OCI-LY7 (cell line): ENCODE measurements at regions not wholly inside any gene's neighbourhood (a gene's known extent, or its start where the extent isn't known, plus 50 kb on each side); places are given as distances from the start of the nearest gene placed in this dataset.

ENCODE experiments used
- BruUV-seq: library from RNA; stranded (reverse); fragments of 400-500 nt; replicated peaks from 2 replicates; lab custom pipeline; 2021; lab: Mats Ljungman, UMichigan
- CTCF ChIA-PET: fragments of 300-600 bp; sonication (Branson Sonifier 250); formaldehyde crosslinking; loops from one replicate; lab custom pipeline; 2022; ENCODE audit warnings: antibody characterized with exemption; ENCODE audit not compliant: unreplicated experiment; lab: Charles Lee
- POLR2A ChIA-PET: fragments of 300-600 bp; sonication (Branson Sonifier 250); formaldehyde crosslinking; loops from one replicate; lab custom pipeline; 2022; ENCODE audit warnings: antibody characterized with exemption; lab: Charles Lee
- DNase-seq: peaks from one replicate; pipeline ENCODE4 v3.0.0-alpha.2; 2015; ENCODE audit warnings: low spot score
- H2AFZ ChIP-seq: fragments of 200-600 bp; sonication (generic), shearing (Covaris generic); 2 replicates; pipeline ENCODE4 v1.6.1; 2014; ENCODE audit warnings: mild to moderate bottlenecking, antibody characterized with exemption, low read length, moderate library complexity
- H3K27ac ChIP-seq: fragments of 200-600 bp; sonication (generic); 2 replicates; pipeline ENCODE4 v1.5.1; 2014; ENCODE audit warnings: mixed run types, low read depth, mild to moderate bottlenecking, moderate library complexity, low read length, inconsistent platforms; ENCODE audit not compliant: poor library complexity, severe bottlenecking
- H3K36me3 ChIP-seq: fragments of 200-600 bp; sonication (generic); 2 replicates; pipeline ENCODE4 v1.6.1; 2014; ENCODE audit warnings: mild to moderate bottlenecking, antibody characterized with exemption, low read length, moderate library complexity, mixed read lengths; ENCODE audit not compliant: insufficient read depth
- H3K4me1 ChIP-seq: fragments of 200-600 bp; sonication (generic); 2 replicates; pipeline ENCODE4 v1.5.1; 2014; ENCODE audit warnings: mild to moderate bottlenecking, low read length; ENCODE audit not compliant: insufficient read depth, poor library complexity, severe bottlenecking
- H3K4me2 ChIP-seq: fragments of 200-600 bp; sonication (generic); 2 replicates; pipeline ENCODE4 v1.6.1; 2014; ENCODE audit warnings: mild to moderate bottlenecking, low read length
- H3K4me3 ChIP-seq: fragments of 200-600 bp; sonication (generic); 2 replicates; pipeline ENCODE4 v1.5.1; 2014; ENCODE audit warnings: mild to moderate bottlenecking, low read depth, low read length; ENCODE audit not compliant: poor library complexity, severe bottlenecking
- H3K79me2 ChIP-seq: fragments of 200-600 bp; sonication (generic); 2 replicates; pipeline ENCODE4 v1.6.1; 2016; ENCODE audit warnings: low read depth, mild to moderate bottlenecking, low read length, moderate library complexity, mixed read lengths; ENCODE audit not compliant: insufficient read depth
- H3K9me2 ChIP-seq: fragments of 200-600 bp; sonication (generic); 2 replicates; pipeline ENCODE4 v1.6.1; 2016; ENCODE audit warnings: mild to moderate bottlenecking, low read length, mixed read lengths; ENCODE audit not compliant: insufficient read depth
- H3K9me3 ChIP-seq: fragments of 200-600 bp; sonication (generic); 2 replicates; pipeline ENCODE4 v1.6.1; 2014; ENCODE audit warnings: mild to moderate bottlenecking, mixed run types, low read length, mixed read lengths
- H4K20me1 ChIP-seq: fragments of 200-600 bp; sonication (generic); 2 replicates; pipeline ENCODE4 v1.6.1; 2014; ENCODE audit warnings: mild to moderate bottlenecking, antibody characterized with exemption, low read length, moderate library complexity, mixed read lengths; ENCODE audit not compliant: insufficient read depth
- CTCF ChIP-seq: fragments of 200-600 bp; sonication (generic); conservative IDR thresholded peaks from 2 replicates; pipeline ENCODE4 v1.5.1; 2014; ENCODE audit warnings: mild to moderate bottlenecking, antibody characterized with exemption, low read length, moderate library complexity, mixed read lengths
- EZH2phosphoT487 ChIP-seq: fragments of 200-600 bp; sonication (generic); IDR thresholded peaks from 2 replicates; pipeline ENCODE4 v1.6.1; 2018; ENCODE audit warnings: low read depth, borderline replicate concordance, mild to moderate bottlenecking, mixed run types, antibody characterized with exemption, low read length, moderate library complexity, mixed read lengths
- intact Hi-C: fragments of 100-400 bp; cut with micrococcal nuclease; formaldehyde crosslinking; loops from one replicate; pipeline ENCODE4 v1.10.0; 2022; ENCODE audit not compliant: unreplicated experiment

- Histone ChIP-seq H3K79me2 (no peaks in the 10 kb centered on the region), H3K4me3 (no peak overlapping the region), H3K9me3 (no peaks in the 10 kb centered on the region), H3K27ac (no peak overlapping the region), H3K4me2 (no peak overlapping the region), H3K9me2 (no peaks in the 10 kb centered on the region), H4K20me1 (no peaks in the 10 kb centered on the region), H3K36me3 (no peaks in the 10 kb centered on the region), H2AFZ (no peak overlapping the region), H3K4me1 (no peaks in the 10 kb centered on the region)
- no peak for DNase-seq
- no peak for TF ChIP-seq EZH2phosphoT487
- no peak for TF ChIP-seq CTCF
- CTCF ChIA-PET = no interaction called here
- no TSS peak for BruUV-seq
- intact Hi-C loops = no loop called here
- POLR2A ChIA-PET = no interaction called here
Measured at GRCh38 chr17:77569846-77570564, 388.5 kb upstream of the TNRC6C start.

- Histone ChIP-seq H3K9me3 (no peaks in the 10 kb centered on the region), H3K36me3 (no peaks in the 10 kb centered on the region), H3K27ac (no peak overlapping the region), H3K9me2 (no peaks in the 10 kb centered on the region), H3K79me2 (no peaks in the 10 kb centered on the region), H3K4me3 (no peak overlapping the region), H4K20me1 (no peaks in the 10 kb centered on the region), H2AFZ (no peak overlapping the region), H3K4me1 (no peaks in the 10 kb centered on the region), H3K4me2 (no peak overlapping the region)
- no peak for DNase-seq
- POLR2A ChIA-PET = no interaction called here
- no TSS peak for BruUV-seq
- no peak for TF ChIP-seq CTCF
- TF ChIP-seq EZH2phosphoT487 = no peak
- CTCF ChIA-PET = no interaction called here
- intact Hi-C loops = no loop called here
Measured at GRCh38 chr17:77570565-77570898, 388.0 kb upstream of the TNRC6C start.

GRCh38 chr17:77571155-77571981 lies 387.1 kb upstream of the TNRC6C start:
- POLR2A ChIA-PET = no interaction called here
- Histone ChIP-seq H3K4me2 (no peak overlapping the region), H3K27ac (no peak overlapping the region), H4K20me1 (no peaks in the 10 kb centered on the region), H3K36me3 (no peaks in the 10 kb centered on the region), H3K4me3 (no peak overlapping the region), H3K79me2 (no peaks in the 10 kb centered on the region), H2AFZ (no peak overlapping the region), H3K4me1 (no peaks in the 10 kb centered on the region), H3K9me2 (no peaks in the 10 kb centered on the region), H3K9me3 (no peaks in the 10 kb centered on the region)
- CTCF ChIA-PET = no interaction called here
- TF ChIP-seq CTCF = no peak
- no peak for TF ChIP-seq EZH2phosphoT487
- no peak for DNase-seq
- intact Hi-C loops = no loop called here
- no TSS peak for BruUV-seq
